Kidney (tissue), 13 donors: ENCODE measurements at regions not wholly inside any gene's neighbourhood (a gene's known extent, or its start where the extent isn't known, plus 50 kb on each side); places are given as distances from the start of the nearest gene placed in this dataset.

Experiments used
- DNase-seq, 5 donors: peaks; one replicate each; pipeline ENCODE4 v3.0.0-alpha.2; 2013 to 2020
- FAIRE-seq: peaks from 2 replicates; lab custom pipeline; 2012; peaks lifted over from hg19 to GRCh38; lab: Jason Lieb, UNC
- H3K27ac ChIP-seq, 2 donors: one replicate each; pipeline ENCODE4 v1.7.0; 2013; ENCODE audit warnings: low read depth in 2 of 2, low read length in 2 of 2, inconsistent platforms in 1 of 2
- H3K27me3 ChIP-seq: one replicate; pipeline ENCODE4 v1.7.1; 2013; ENCODE audit warnings: low read length, inconsistent platforms; ENCODE audit not compliant: control insufficient read depth, insufficient read depth
- H3K36me3 ChIP-seq, 3 donors: one replicate each; pipeline versions ENCODE4 v1.7.0 to v1.7.1; 2013; ENCODE audit warnings: low read length in 3 of 3, control low read depth in 1 of 3, inconsistent platforms in 1 of 3; ENCODE audit not compliant: insufficient read depth in 3 of 3, control insufficient read depth in 2 of 3
- H3K4me1 ChIP-seq, 3 donors: one replicate each; pipeline versions ENCODE4 v1.7.0 to v1.7.1; 2013; ENCODE audit warnings: low read length in 3 of 3, inconsistent platforms in 1 of 3, low read depth in 1 of 3; ENCODE audit not compliant: control insufficient read depth in 2 of 3, insufficient read depth in 2 of 3
- H3K4me3 ChIP-seq, 3 donors: one replicate each; pipeline versions ENCODE4 v1.7.0 to v1.8.1; 2013; ENCODE audit warnings: low read length in 3 of 3, control low read depth in 1 of 3, inconsistent platforms in 1 of 3
- H3K9ac ChIP-seq, 3 donors: one replicate each; pipeline versions ENCODE4 v1.7.0 to v1.7.1; 2013; ENCODE audit warnings: low read length in 3 of 3, control low read depth in 1 of 3, inconsistent platforms in 1 of 3
- H3K9me3 ChIP-seq, 3 donors: one replicate each; pipeline versions ENCODE4 v1.7.0 to v1.7.1; 2013; ENCODE audit warnings: low read length in 3 of 3, control low read depth in 1 of 3, inconsistent platforms in 1 of 3; ENCODE audit not compliant: control insufficient read depth in 2 of 3, insufficient read depth in 1 of 3
- intact Hi-C: fragments of 100-400 bp; cut with DNase I; formaldehyde crosslinking; loops from one replicate; pipeline ENCODE4 v1.11.1; 2022
- TF ChIP-seq, protein P1 (sequence below): IDR thresholded peaks from 3 replicates; pipeline ENCODE4 v1.5.1; 2012; ENCODE audit warnings: mild to moderate bottlenecking, moderate library complexity, borderline replicate concordance; ENCODE audit not compliant: insufficient read depth; ENCODE audit errors: extremely low read depth
- donor health status: control.
- donor health status: control.
- donor health status: control.
- donor health status: control.
- donor health status: control.
- donor health status: DM: yes; HTN: yes; CAD: no.
- donor health status: Normal renal cell carcinoma (clear cell type).

GRCh38 chr15:87312221-87312620 is 944.3 kb downstream of the NTRK3 start:
- no peak for FAIRE-seq

DNA sequence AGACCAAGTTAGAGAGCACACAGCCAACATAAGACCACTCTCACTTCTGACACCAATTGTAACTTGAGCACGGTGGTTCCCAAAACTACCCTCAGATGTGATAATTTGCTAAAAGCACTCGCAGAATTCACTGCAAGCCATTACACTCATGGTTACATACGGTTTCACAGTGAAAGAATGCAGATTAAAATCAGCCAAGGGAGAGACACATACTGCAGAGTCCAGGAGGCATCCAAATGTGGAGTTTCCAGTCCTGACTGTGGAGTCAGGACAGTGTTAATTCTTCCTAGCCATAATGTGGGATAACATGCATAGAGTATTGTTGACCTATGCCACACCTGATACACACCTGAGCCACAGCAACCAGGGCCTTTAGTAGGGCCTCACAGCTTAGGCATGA is 956.4 kb downstream of the NTRK3 start:
- Histone ChIP-seq H3K4me1 (no peaks in the 10 kb centered on the region), H3K9ac (no peak overlapping the region), H3K36me3 (no peaks in the 10 kb centered on the region), H3K4me3 (no peak overlapping the region), H3K9me3 (no peaks in the 10 kb centered on the region), H3K27me3 (no peaks in the 10 kb centered on the region), H3K27ac (no peak overlapping the region)
- no peak for FAIRE-seq
- TF ChIP-seq, protein P1, sequence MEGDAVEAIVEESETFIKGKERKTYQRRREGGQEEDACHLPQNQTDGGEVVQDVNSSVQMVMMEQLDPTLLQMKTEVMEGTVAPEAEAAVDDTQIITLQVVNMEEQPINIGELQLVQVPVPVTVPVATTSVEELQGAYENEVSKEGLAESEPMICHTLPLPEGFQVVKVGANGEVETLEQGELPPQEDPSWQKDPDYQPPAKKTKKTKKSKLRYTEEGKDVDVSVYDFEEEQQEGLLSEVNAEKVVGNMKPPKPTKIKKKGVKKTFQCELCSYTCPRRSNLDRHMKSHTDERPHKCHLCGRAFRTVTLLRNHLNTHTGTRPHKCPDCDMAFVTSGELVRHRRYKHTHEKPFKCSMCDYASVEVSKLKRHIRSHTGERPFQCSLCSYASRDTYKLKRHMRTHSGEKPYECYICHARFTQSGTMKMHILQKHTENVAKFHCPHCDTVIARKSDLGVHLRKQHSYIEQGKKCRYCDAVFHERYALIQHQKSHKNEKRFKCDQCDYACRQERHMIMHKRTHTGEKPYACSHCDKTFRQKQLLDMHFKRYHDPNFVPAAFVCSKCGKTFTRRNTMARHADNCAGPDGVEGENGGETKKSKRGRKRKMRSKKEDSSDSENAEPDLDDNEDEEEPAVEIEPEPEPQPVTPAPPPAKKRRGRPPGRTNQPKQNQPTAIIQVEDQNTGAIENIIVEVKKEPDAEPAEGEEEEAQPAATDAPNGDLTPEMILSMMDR = no peak
- intact Hi-C loops = no loop called here
- DNase-seq = no peak

More at GRCh38 chr15:87312221-87312620, 944.3 kb downstream of the NTRK3 start:
- no peaks in the 10 kb centered on the region for H3K27me3 ChIP-seq
- H3K36me3 ChIP-seq = no peaks in the 10 kb centered on the region
- DNase-seq = peak in 2 of 5 donors; percentile 7 to 17
- no peak overlapping the region for H3K4me3 ChIP-seq
- TF ChIP-seq, protein P1 = no peak
- H3K27ac ChIP-seq = no peak overlapping the region
- no peaks in the 10 kb centered on the region for H3K4me1 ChIP-seq
- intact Hi-C loops = no loop called here
- no peak overlapping the region for H3K9ac ChIP-seq
- H3K9me3 ChIP-seq = no peaks in the 10 kb centered on the region

DNA sequence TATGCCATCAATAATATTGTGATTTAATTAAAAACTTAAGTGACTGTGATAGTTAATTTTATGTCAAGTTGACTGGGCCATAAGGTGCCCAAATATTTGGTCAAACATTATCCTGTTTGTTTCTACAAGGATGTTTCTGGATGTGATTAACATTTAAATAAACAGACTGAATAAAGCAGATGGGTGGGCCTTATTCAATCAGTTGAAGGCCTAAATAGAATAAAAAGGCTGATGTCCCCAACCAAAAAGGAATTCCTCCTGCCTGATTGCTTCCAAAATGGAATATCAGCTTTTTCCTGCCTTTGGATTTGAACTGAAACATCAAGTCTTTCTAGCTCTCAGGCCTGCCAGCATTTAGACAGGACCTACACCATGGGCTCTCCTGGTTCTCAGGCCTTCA is 961.7 kb downstream of the NTRK3 start:
- DNase-seq = no peak
- Histone ChIP-seq H3K9me3 (no peaks in the 10 kb centered on the region), H3K4me3 (no peak overlapping the region), H3K27me3 (no peaks in the 10 kb centered on the region), H3K27ac (no peak overlapping the region), H3K9ac (no peak overlapping the region), H3K4me1 (no peaks in the 10 kb centered on the region), H3K36me3 (no peaks in the 10 kb centered on the region)
- intact Hi-C loops = no loop called here
- no peak for FAIRE-seq
- TF ChIP-seq, protein P1 = no peak

DNA sequence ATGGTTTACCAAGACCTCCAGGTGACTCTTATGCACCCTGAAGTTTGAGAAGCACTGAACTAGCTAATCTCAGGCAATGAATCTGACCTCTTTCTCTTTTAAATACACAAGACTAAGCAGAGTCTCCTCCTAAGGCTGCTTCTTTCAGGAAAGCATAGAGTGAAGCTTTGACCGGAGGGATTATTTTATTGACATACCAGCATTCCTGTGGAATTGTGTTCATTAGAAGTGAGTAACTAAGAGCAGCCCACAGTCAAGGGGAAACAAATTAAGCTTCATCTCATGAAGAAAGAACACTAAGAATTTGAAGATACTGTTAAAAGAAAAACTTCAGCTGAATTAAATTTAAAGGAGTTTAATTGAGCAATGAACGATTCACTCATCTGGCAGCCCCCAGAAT is 963.5 kb downstream of the NTRK3 start:
- Histone ChIP-seq H3K9me3 (no peaks in the 10 kb centered on the region), H3K4me1 (no peaks in the 10 kb centered on the region)
- FAIRE-seq = no peak

More for the DNA sequence above, 963.5 kb downstream of the NTRK3 start:
- no peaks in the 10 kb centered on the region for H3K36me3 ChIP-seq
- no peaks in the 10 kb centered on the region for H3K27me3 ChIP-seq
- intact Hi-C loops = no loop called here
- TF ChIP-seq, protein P1 = no peak
- no peak for DNase-seq
- H3K9ac ChIP-seq = no peak overlapping the region
- no peak overlapping the region for H3K27ac ChIP-seq
- H3K4me3 ChIP-seq = no peak overlapping the region
